NCI-H146 treated with DMSO at 0.1 percent for 48 hours (cell line): ENCODE measurements at regions not wholly inside any gene's neighbourhood (a gene's known extent, or its start where the extent isn't known, plus 50 kb on each side); places are given as distances from the start of the nearest gene placed in this dataset.

Experiments used
- DNase-seq: peaks from one replicate; lab custom pipeline; 2025; ENCODE audit not compliant: unreplicated experiment; lab: John Stamatoyannopoulos, UW

- no peak for DNase-seq
These were observed 62.3 kb upstream of the PARVA start for GRCh38 chr11:12315024-12315423.

- no peak for DNase-seq
These were observed 60.9 kb upstream of the PARVA start for GRCh38 chr11:12316432-12316831.

GRCh38 chr11:12318791-12319438 lies 58.5 kb upstream of the PARVA start:
- DNase-seq = peak; percentile 95

GRCh38 chr11:12319461-12319951 lies 57.9 kb upstream of the PARVA start:
- peak; percentile 95 for DNase-seq

- peak; percentile 34 for DNase-seq
These were observed 57.4 kb upstream of the PARVA start for GRCh38 chr11:12319988-12320387.

- no peak for DNase-seq
These were observed 56.0 kb upstream of the PARVA start for GRCh38 chr11:12321217-12321937.

- DNase-seq = no peak
These were observed 52.8 kb upstream of the PARVA start for GRCh38 chr11:12324585-12324984.
